22Rv1 (cell line): ENCODE measurements at regions not wholly inside any gene's neighbourhood (a gene's known extent, or its start where the extent isn't known, plus 50 kb on each side); places are given as distances from the start of the nearest gene placed in this dataset.

ENCODE experiments used
- CTCF ChIP-seq: fragments of 450-650 bp; IDR thresholded peaks from 2 replicates; pipeline ENCODE4 v1.5.1; 2017; ENCODE audit warnings: mild to moderate bottlenecking
- ZFX ChIP-seq: fragments of 450-650 bp; IDR thresholded peaks from 2 replicates; pipeline ENCODE4 v1.6.1; 2017; ENCODE audit warnings: antibody characterized with exemption, borderline replicate concordance

- TF ChIP-seq CTCF (no peak), ZFX (no peak)
These were observed 1091.9 kb upstream of the RAG2 start for GRCh38 chr11:37689951-37690350.
